Fibroblast of skin of left biceps (primary cell): ENCODE measurements at regions not wholly inside any gene's neighbourhood (a gene's known extent, or its start where the extent isn't known, plus 50 kb on each side); places are given as distances from the start of the nearest gene placed in this dataset.
A peak's percentile ranks its signal among the peaks of the same experiment; 100 is the strongest.
"Not testable (repeated sequence)": the region's sequence is repeated elsewhere in the genome, so short reads cannot be mapped to it uniquely, and the experiment has no call there.

Source experiments
- DNase-seq, 2 experiments: peaks; one replicate each; pipeline ENCODE4 v3.0.0-alpha.2; 2013; ENCODE audit warnings: low read depth in 2 of 2

DNA sequence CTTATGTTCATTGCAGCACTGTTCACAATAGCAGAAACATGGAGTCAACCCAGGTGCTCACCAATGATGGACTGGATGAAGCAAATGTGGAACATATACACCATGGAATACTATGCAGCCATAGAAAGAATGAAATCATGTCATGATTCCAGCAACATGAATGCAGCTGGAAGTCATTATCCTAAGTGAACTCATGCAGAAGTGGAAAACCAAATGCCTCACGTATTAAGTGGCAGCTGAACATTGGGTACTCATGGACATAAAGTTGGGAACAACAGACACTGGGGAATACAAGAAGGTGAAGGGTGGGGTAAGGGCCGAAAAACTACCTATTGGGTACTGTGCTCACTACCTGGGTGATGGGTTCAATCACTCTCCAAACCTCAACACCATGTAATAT lies 915.9 kb downstream of the UQCRFS1 start:
- DNase-seq = no peak

DNA sequence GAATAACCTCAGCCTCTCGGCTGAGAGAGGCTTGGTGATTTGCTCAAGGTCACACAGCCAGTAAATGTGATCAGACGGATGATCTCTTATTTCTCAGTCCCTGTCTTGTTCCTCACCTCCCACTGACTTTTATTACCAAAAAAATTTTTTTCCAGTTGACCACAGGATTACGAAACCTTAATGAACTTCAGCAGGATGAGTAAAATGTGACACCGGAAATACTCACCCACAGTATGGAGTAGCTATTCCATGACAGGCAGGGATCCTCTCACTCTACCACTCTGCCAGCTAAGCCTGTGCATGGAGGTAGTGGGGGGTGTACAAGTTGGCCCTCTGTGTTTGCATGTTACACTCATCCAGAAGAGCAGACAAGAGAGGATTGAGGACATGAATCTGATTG lies 916.4 kb downstream of the UQCRFS1 start:
- DNase-seq = no peak

DNA sequence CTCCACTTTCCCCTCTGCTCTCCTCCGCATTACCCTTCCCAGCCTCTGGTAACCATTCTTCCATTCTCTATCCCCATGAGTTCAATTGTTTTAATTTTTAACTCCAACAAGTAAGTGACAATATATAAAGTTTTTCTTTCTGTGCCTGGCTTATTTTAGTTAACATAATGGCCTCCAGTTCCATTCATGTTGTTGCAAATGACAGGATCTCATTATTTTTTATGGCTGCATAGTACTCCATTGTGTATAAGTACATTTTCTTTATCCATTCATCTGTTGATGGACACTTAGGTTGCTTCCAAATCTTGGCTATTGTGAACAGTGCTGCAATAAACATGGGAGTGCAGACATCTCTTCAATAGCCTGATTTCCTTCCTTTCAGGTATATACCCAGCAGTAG lies 918.0 kb downstream of the UQCRFS1 start:
- DNase-seq = not testable (repeated sequence)

DNA sequence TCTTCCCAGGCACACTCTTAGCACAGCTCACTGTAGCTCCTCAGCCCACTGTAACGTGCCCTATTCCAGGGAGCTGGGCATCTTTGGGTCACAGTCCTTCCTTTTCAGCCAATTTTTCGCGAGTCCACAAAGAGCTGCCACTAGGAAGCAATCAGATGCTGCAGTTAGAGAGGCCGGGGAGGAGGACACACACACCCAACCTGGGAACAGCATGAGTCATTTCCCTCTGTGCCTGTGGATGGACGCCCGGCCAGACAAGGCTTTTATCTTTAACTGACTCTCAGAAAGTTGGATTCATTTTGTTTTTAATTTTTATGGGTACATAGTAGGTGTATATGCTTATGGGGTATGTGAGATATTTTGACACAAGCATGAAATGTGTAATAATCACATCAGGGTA lies 918.6 kb downstream of the UQCRFS1 start:
- no peak for DNase-seq

DNA sequence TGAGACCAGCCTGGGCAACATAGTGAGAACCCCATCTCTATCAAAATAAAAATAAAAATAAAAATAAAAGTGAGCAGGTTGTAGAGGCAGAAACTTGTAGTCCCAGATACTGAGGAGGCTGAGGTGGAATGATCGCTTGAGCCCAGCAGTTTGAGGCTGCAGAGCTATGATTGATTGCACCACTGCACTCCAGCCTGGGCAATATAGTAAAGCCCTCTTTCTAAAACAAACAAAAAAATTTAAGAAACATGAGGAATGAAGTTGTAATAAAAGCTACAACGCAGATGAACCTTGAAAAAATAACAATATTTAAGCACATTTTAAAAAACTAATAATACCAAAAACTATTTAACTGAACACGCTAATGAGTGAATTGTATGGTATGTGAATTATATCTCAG lies 919.3 kb downstream of the UQCRFS1 start:
- no peak for DNase-seq

DNA sequence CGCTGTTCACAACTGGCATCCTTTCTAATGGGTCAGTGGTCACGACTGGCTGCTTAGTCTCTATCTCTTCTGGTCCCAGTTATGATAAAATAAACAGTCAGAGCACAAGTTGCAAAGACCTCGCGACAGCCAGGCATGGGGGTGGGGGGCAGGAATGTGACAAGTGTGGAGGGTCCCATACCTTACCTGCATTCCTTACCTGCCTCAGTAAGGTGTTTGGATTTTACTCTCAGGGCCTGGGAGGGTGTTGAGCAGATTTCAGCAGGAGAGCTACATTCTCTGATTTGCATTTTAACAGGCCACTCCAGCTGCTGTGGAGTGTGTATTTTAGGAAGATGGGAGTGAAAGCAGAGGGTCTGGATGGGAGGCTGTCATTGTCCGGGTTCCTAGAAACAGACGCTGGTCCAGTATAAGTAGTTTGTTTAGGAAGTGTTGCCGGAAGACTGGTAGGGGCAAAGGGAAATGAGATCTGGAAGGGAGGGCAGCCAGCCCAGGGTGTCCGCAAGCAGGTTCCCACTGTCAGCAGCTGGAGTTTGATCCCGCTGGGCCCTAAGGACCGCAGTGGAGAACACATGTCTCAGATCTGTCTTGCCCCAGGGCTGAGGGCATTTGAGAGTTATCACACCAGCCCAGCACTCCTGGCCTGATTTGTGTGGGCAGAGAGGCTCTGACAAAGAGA lies 920.0 kb downstream of the UQCRFS1 start:
- no peak for DNase-seq

DNA sequence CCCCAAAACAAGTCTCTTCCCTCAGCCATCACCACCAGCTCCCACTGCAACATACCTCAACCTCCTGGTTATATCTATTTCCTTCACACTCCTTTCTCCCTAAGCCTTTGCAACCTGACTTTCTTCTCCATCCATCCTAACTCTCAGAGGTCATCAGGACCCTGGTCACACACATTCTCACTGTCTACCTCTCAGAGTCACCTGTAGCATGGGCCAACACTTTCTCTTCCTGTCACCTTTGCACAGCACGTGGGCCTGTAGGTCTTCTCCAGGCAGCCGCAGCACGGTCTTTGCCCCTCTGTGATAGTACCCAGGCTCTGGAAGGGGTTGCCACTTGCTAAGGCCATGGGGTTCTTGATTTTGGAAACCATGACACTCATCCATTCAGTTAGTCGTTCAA lies 921.1 kb downstream of the UQCRFS1 start:
- DNase-seq = no peak

DNA sequence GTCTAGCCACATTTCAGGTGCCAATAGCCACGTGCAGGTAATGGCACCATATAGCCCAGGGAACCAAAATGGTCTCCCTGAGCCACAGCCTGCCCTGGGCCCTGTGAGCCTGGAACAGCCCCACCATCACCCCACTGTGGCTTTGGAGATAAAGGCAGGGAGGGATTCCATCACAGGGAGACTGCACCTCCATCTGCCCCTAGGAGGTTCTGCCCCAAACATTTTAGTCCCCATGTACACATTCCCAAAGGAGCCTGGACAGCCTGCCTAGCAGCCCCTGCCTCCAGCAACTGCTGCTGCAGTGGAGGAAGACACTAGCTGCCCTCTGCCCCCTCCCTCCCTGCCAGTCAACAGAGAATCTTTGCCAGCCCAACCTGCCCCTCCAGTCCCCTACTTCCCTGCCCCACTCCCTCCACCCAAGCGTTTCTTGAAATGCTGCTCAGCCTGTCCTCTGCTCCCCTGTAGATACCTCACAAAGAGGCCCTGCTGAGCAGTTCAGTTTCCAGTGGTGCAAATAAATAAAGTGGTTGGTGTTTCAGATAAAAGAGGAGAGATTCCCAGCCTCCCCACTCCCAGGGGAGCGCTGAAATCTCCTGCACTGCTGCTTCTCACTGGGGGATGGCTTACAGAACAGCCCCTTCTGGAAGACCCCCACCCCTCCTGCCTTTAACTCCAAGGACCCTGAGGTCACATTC lies 921.8 kb downstream of the UQCRFS1 start:
- DNase-seq = no peak

DNA sequence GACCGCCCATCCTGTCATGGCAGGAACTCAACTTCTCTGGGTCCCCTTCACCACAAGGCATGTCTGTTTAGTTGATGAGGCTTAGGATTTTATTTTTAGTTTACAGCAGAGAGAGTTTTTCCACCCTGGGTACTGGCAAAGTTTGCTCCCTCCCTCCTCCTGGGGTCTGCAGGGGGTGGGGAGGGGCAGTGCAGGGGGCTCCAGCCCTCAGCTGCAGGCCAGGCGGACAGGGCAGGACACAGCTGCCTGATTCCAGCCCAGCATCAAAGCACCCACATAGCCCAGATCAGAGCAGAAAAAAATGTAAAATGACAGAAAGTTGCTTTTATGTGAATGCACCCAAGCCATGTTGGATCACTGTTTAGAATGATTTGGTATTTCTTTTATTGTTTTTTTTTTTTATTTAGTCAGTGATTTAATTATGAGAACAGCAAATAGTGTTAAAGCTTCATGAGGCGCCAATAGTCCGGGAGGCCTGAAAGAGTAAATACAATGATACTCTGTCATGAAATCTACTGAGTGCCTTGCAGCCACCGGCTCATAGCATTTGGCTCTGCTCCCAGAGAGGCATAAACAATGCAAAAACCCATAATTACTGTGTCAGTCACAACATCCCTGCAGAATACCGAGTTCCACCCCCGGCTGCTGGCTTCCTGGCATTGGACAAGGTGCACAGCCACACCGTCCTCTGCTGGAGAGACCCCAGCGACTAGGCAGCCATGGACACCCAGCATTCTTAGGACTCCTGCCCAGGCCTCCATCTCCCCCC lies 923.5 kb downstream of the UQCRFS1 start:
- DNase-seq = no peak

DNA sequence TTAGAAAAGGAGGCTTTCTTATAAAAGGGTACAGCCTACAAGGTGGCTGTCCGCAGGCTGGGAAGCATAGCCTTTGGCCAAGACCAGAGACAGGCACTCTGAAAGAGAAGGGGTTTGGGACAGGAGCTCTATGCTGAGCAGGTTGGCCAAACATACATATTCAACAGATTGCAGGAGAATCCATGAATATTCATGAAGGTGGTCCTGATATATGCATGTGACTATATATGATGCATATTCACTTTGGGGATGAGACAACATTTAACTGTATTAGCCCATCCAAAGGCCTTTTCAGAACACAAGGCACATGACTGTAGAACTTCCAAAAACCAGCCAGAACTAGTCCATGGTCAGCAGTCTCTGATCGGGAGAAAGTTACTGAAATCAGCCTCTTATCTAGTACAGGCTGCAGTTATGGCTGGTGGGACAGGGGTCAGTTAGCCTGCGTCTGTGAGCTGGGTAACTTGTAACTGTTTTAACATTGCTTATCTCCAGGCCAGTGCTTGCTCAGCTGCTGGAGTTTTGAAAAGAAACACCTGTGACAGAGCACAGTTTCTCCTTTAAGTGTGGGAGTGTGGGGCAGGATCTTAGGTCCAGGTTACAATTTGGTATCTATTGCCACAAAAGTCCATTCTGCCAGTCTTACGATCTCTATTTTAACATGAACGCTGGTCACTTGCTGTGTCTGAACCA lies 924.2 kb downstream of the UQCRFS1 start:
- no peak for DNase-seq

DNA sequence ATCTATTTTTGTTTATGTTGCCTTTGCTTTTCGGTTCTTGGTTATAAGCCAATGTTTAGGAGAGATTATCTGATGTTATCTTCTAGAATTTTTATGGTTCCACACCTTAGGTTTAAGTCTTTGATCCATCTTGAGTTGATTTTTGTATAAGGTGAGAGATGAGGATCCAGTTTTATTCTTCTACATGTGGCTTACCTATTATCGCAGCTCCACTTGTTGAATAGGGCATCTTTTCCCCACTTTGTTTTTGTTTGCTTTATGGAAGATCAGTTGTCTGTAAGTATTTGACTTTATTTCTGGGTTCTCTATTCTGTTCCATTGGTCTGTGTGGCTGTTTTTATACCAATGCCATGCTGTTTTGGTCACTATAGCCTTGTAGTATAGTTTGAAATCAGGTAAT lies 927.0 kb downstream of the UQCRFS1 start:
- no peak for DNase-seq

DNA sequence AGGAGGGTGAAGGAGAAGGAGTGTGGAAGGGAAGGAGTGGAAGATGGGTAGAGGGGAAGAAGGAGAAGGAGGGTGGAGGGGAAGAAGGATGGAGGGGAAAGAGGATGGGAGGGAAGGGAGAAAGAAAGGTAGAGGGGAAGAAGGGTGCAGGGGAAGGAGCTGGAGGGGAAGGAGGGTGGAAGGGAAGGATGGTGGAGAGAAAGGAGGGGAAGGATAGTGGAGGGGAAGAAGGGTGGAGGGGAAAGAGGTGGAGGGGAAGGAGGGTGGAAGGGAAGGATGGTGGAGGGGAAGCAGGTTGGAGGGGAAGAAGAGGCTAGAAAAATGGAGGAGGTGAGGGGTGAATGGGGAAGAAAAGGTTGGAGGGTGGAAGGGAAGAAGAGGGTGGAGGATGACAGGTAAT lies 927.9 kb downstream of the UQCRFS1 start:
- no peak for DNase-seq

DNA sequence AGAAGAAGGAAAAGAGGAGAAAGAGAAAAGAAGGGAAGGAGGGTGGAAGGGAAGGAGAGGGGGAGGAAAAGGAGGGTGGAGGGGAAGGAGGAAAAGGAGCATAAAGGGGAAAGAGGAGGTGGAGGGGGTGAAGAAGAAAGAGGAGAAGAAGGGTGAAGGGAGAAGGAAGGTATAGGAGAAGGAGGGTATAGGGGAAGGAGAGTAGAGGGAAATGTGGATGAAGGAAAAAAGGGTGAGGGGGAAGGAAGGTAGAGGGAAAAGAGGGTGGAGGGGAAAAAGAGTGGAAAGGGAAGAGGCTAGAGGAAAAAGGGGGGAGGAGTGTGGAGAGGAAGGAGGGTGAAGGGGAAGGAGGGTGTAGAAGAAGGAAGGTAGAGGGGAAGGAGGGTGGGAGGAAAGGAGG lies 928.6 kb downstream of the UQCRFS1 start:
- no peak for DNase-seq

DNA sequence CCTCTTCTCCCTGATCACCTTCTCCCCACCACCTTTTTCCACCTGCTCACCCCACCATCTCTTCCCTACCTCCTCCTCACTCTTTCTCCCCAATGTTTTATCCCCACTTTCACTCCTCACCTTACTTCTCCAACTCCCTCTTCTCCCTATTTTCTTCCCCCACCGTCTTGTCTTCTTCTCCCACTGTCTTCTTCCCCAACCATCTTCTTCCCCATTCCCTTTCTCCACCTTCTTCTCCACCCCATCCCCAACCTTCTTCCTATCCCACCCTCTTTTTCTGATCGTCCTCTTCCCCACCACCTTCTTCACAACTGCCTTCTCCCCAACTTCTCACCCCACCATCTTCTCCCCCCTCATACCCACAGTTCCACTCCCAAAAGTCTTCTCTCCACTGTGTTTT lies 929.4 kb downstream of the UQCRFS1 start:
- DNase-seq = no peak

DNA sequence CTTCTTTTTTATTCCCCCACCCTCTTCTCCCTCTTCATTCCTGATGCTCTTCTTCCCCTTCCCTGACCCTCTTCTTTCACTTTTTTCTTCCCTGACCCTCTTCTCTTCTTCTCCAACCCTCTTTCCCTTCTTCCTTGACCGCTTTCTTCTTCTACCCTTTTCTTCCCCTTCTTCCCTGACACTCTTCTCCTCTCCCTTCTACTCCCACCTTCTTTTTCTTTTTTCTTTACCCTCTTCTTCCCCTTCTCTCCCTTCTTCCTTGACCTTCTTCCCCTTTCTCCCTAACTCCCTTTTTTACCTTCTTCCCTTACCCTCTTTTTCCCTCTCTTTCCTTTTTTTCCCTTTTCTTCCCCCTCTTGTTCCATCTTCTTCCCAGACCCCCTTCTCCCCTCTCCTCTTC lies 931.3 kb downstream of the UQCRFS1 start:
- no peak for DNase-seq

DNA sequence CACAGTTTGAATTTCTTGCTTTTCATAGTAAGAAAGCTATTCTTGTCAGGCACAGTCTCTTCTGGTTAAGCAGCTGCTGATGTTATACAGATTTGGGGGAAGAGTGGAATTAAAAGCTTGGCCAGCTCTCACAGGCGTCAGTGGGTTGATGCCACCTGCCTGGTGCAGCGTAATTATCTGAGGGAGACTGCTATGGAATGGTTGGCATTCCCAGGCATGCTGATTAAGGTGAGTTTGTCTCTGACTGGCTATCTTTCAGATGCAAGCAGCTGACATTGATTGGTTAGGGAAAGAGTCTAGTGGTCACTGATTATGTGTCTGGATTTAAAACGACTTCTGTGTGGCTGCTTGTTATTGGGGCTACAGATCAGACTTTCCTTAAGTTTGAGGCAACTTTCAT lies 948.4 kb downstream of the UQCRFS1 start:
- DNase-seq = no peak

DNA sequence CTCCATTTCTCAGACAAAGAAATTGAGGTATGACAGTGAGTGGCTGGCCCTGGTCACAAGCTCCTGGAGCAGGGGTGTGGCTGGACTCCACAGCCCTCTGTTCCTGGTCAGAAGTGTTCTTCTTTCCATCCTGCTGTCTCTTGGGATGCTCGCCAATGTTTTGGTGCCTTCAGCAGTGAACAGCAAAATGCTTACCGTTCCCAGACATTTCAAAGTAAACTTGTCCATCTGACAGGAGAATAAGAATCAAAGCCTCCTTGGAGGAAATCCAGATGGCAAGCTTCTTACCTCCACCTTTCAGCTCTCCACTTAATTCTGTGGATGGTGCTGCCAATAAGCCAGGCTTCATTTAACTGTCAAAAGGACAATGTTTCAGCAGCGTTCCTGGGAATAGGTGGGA lies 954.1 kb downstream of the UQCRFS1 start:
- DNase-seq = no peak

DNA sequence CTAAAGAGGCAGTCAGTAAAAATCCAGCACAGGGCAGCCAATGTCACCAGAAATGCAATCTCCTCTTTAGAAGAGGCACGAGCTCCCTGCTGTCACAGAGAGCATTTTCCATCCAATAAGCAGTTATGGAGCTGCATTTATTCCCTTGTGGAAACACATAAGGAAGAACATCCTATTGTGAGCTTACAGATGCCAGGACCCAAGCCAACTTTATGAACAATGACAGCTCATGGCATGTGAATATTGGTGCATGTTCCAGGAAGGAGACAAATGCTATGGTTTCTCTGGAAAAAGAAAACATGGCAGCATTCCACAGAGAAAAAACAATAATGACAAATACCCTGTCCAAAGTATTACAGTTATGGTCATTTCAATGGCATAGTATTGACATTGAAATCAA lies 955.6 kb downstream of the UQCRFS1 start:
- no peak for DNase-seq

DNA sequence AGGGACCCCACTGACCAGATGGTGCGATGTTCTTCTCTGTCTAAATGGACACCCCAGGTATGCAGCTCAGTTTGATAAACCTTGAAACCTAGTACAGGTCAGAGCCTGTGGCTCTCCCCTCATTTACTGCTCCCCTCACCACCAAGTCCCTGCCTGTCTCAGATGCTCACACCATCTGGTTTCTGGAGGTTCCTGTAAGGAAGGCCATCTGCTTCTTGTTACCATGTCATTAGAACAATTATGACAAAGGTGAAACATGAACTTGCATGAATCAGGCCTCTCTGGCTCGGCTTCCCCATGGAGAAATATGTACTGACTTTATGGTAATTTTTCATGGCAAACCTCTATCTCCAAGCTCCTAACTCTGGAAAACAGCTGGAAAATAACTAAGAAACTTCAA lies 965.7 kb downstream of the UQCRFS1 start:
- DNase-seq = no peak

DNA sequence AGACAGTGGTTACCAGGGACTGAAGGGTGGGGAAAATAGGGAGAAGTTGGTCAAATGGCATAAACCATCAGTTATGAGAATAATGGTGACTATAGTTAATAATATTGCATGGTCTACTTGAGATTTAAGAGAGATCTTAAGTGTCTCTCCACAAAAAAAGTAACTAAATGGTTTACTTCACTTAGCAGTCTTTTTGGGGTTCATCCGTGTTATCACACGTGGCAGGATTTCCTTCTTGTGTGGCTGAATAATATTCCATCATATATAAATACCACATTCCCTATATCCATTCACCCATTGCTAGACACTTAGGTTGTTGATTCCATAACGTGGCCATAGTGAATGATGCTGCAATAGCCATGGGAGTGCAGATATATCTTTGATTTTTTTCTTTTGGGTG lies 967.0 kb downstream of the UQCRFS1 start:
- no peak for DNase-seq

DNA sequence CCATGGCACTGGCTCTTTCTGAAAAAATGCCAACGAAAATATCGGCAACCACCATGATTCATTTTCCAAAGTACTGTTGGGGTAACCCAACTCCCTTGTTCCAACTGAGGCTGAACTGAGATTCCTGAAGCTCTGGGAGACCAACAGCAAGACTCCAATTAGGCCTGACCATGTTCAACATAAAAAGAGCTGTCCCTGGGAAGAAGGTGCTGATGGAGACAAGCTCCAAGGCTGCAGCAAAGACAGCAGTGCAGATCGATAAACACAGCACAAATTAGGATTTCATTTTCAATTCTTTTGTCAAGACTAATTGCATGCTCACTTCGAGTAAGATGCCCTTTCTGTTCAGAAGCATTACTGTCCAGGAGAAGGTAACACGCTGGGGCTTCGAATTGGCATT lies 968.0 kb downstream of the UQCRFS1 start:
- DNase-seq = no peak

DNA sequence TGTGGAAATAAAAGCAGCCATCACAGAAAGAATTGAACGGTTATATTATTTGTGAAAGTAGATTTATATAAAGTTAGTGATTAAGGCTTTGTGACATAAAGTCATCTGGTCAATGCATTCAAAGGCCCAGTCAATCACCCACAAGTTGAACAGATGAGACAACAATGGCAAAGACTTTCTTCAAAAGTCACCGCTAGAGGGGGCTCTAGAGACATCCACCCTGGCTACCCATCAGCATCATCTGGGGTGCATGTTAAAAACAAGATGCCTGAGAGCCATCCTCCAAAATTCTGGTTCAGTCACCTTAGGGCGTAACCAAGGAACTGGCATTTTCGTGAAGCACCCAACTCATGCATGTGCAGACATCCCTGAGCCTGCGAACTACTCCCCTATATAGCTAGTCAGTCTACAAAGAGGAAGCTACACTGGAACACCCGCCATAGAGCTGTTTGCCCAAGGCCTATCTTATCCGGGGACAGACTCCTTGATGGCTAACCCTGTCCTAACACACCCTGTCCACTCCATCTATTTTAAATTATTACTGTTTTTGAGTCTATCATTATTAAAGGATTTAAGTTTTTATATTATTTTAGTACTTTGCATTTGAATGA lies 970.5 kb downstream of the UQCRFS1 start:
- DNase-seq = peak; percentile 16 to 22
